ENCODE measurements at regions not wholly inside any gene's neighbourhood (a gene's known extent, or its start where the extent isn't known, plus 50 kb on each side); places are given as distances from the start of the nearest gene placed in this dataset.

GRCh38 chr15:87591582-87591981, 665.0 kb downstream of the NTRK3 start:
- no peak for TF ChIP-seq CHD2 (IDR thresholded peaks at IDR 0.05; ENCODE audit: low read length, partially characterized antibody)
- no peak for TF ChIP-seq MAX (IDR thresholded peaks at IDR 0.05)
- TF ChIP-seq POLR2A (IDR thresholded peaks at IDR 0.05; ENCODE audit: low read length): no peak
- TF ChIP-seq, protein P1, sequence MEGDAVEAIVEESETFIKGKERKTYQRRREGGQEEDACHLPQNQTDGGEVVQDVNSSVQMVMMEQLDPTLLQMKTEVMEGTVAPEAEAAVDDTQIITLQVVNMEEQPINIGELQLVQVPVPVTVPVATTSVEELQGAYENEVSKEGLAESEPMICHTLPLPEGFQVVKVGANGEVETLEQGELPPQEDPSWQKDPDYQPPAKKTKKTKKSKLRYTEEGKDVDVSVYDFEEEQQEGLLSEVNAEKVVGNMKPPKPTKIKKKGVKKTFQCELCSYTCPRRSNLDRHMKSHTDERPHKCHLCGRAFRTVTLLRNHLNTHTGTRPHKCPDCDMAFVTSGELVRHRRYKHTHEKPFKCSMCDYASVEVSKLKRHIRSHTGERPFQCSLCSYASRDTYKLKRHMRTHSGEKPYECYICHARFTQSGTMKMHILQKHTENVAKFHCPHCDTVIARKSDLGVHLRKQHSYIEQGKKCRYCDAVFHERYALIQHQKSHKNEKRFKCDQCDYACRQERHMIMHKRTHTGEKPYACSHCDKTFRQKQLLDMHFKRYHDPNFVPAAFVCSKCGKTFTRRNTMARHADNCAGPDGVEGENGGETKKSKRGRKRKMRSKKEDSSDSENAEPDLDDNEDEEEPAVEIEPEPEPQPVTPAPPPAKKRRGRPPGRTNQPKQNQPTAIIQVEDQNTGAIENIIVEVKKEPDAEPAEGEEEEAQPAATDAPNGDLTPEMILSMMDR (IDR thresholded peaks at IDR 0.05): no peak
- TF ChIP-seq PBX3 (IDR thresholded peaks at IDR 0.05): no peak
- no peak for TF ChIP-seq CEBPB (IDR thresholded peaks at IDR 0.05)
- no peak for TF ChIP-seq SMC3 (IDR thresholded peaks at IDR 0.05)
- TF ChIP-seq, protein P2, sequence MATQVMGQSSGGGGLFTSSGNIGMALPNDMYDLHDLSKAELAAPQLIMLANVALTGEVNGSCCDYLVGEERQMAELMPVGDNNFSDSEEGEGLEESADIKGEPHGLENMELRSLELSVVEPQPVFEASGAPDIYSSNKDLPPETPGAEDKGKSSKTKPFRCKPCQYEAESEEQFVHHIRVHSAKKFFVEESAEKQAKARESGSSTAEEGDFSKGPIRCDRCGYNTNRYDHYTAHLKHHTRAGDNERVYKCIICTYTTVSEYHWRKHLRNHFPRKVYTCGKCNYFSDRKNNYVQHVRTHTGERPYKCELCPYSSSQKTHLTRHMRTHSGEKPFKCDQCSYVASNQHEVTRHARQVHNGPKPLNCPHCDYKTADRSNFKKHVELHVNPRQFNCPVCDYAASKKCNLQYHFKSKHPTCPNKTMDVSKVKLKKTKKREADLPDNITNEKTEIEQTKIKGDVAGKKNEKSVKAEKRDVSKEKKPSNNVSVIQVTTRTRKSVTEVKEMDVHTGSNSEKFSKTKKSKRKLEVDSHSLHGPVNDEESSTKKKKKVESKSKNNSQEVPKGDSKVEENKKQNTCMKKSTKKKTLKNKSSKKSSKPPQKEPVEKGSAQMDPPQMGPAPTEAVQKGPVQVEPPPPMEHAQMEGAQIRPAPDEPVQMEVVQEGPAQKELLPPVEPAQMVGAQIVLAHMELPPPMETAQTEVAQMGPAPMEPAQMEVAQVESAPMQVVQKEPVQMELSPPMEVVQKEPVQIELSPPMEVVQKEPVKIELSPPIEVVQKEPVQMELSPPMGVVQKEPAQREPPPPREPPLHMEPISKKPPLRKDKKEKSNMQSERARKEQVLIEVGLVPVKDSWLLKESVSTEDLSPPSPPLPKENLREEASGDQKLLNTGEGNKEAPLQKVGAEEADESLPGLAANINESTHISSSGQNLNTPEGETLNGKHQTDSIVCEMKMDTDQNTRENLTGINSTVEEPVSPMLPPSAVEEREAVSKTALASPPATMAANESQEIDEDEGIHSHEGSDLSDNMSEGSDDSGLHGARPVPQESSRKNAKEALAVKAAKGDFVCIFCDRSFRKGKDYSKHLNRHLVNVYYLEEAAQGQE (IDR thresholded peaks at IDR 0.05): no peak
- TF ChIP-seq NFE2L2 (conservative IDR thresholded peaks at IDR 0.05; ENCODE audit: low read length): no peak
- TF ChIP-seq ZNF302 (CRISPR knock-in tag; IDR thresholded peaks at IDR 0.05): no peak
- TF ChIP-seq EP300 (IDR thresholded peaks at IDR 0.05): no peak
- no peak for TF ChIP-seq BHLHE40 (IDR thresholded peaks at IDR 0.05; ENCODE audit: low read depth, low read length)
- TF ChIP-seq RAD21 (conservative IDR thresholded peaks at IDR 0.05 in 1 of 2, IDR thresholded peaks at IDR 0.05 in 1 of 2): no peak
